ENCODE measurements at regions not wholly inside any gene's neighbourhood (a gene's known extent, or its start where the extent isn't known, plus 50 kb on each side); places are given as distances from the start of the nearest gene placed in this dataset.
"Not testable (repeated sequence)": the region's sequence is repeated elsewhere in the genome, so short reads cannot be mapped to it uniquely, and the experiment has no call there.

DNA sequence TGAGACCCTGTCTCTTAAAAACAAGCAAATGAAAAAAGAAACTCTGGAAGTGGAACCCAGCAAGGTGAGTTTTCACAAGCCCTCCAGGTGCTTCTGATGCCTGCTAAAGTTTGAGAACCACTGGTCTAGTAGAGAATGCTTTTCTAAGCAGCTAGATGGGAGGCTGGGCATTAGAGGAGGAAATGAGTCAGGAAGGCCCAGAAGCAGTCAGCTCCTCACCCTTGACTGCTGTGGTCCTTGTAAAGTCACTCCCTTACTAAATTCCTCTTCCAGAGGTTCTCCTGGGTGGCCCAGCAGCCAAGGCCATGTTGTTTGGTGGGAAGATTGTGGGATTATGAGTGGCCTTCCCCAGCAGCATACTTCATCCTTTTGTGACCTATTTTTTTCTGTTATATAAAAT, 52.0 kb upstream of the FYN start:
- no peak for DNase-seq (ENCODE audit: low read depth)

DNA sequence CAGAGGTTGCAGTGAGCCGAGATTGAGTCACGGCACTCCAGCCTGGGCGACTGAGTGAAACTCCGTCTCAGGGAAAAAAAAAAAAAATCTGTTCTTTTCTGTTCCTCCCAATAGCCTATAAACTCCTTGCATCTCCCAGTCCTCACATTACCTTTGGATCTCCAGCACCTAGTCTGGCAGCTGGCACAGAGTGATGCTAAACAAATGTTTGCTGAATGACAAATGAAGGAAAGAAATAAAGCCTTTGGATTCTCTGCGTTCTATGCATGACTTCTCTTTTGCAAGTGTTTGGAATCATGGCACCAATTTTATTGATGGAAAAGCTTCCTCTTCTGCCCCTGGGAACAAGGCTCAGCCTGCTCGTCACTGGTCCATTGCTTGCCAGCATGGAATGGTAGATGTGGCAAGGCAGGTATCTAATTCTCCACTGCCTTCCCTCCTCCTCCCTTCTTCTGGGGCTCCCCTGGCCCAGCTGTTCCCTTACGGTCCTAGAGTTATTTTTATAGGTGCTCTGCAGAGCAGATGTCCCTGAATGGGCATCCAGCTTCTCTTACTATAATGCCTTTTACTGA, 53.6 kb upstream of the FYN start:
- DNase-seq (ENCODE audit: low read depth) = no peak

DNA sequence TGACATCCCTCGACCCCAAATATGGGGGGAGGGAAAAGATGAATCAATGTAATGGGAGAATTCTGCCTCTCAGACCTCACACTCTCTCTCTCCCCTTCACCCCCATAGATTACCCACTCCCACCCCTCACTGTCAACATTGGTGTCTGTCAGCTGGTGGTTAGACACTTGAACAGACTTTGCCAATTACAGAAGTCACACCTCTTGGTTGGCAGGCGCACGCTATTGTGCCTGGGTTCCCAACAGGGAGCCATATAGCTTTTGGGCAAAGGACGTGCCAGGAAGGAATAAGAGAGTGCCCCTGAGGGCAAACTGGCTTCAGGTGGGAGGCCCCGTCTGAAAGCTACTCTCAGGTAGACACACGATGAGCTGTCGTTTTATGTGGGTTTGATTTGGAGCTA, 54.1 kb upstream of the FYN start:
- no peak for DNase-seq (ENCODE audit: low read depth)

DNA sequence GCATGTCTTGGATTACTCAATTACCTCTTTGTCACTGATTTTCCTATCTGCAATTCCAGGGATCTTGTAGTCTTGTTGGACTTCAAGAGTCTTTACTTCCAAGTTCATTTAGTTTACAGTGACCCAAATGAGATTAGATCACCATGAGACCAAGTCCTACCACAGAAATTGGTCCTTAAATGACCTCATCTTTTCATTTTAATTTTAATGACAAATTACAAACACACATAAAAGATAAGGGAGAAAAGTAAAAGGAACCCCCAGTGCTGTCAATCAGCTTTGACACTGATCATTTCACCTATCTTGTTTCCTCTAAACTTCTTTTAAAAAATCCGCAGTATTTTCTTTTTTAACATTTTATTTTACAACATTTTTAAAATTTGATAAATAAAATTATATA, 54.9 kb upstream of the FYN start:
- no peak for DNase-seq (ENCODE audit: low read depth)

DNA sequence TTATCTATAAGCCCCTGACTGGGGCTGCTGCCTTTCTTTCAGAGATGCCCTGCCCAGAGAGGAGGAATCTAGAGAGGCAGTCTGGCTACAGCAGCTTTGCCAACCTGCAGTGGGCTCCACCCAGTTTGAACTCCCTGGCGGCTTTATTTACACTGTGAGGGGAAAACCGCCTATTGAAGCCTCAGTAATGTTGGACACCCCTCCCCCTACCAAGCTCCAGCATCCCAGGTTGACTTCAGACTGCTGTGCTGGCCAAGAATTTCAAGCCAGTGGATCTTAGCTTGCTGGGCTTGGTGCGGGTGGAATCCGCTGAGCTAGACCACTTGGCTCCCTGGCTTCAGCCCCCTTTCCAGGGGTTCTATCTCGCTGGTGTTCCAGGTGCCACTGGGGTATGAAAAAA, 61.4 kb upstream of the FYN start:
- DNase-seq (ENCODE audit: low read depth) = not testable (repeated sequence)

DNA sequence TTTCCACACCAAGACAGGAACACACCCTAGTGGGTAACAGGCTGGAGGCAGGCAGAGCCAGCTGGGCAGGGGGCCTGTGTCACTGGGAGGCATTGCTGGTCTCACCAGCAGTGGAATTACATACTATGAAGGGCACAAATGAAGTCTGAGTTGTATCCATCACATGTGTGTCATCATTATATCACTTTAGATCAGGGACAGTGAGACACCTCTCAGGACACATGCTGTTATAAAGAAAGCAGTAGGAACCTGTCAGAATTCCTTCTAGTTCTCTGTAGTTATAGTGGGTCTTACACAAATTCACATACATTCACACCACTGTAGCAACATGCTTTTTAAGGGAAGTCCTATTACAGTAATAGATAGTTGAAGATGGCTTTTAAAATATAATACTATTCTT, 63.5 kb upstream of the FYN start:
- DNase-seq (ENCODE audit: low read depth) = no peak

DNA sequence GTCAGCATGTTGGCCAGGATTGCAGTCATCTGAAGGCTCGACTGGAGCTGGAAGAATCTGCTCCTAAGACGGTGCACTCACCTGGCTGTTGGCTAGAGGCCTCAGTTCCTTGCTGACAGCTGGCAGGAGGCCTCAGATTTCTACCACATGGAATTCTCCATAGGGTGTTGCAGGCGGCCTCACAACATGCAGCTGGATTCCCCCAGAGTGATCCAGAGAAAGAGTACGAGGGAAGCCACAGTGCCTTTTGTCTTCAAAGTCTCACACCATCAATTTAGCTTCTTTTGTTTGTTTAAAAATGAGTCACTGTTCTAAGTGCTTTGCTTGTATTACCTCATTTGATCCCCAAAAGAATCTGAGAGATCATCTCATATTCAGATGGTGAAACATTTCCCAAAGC, 65.5 kb upstream of the FYN start:
- DNase-seq (ENCODE audit: low read depth) = no peak

DNA sequence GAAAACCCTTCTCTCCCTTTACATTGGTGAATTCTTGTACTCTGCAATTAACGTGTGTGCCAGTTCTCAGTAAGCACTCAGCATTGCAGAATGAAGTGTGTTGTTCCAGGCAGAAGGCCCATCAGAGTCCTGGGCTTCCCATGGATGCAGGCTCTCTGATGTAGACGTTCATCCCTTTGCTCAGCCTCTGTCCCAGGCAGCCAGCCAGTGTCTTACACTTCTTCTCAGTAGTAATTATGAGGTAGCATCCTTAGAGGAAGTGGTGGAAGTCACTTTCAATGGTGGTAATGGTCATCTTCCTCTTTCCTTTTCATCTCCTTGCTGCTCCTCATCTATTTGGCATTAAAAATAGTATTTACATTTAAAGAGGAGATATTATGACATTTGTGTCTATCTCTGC, 66.7 kb upstream of the FYN start:
- no peak for DNase-seq (ENCODE audit: low read depth)

DNA sequence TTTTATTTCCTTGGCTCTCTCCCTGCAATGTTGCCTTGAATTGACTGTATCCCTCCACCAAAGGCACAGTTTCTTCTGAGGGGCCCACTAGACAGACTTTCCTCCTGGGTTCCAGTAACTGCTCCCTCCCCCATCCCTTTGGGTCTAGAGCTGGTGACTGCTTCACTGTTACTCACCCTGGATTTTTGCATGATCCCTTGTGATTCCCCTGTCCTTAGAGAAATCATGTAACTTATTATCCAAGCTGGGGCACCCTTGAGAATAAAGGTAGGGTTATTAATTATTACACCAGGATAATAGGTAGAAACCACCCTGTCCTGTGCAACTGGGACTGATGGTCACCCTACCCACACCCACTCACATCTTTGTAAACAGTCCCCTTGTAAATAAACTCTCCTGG, 67.5 kb upstream of the FYN start:
- no peak for DNase-seq (ENCODE audit: low read depth)

DNA sequence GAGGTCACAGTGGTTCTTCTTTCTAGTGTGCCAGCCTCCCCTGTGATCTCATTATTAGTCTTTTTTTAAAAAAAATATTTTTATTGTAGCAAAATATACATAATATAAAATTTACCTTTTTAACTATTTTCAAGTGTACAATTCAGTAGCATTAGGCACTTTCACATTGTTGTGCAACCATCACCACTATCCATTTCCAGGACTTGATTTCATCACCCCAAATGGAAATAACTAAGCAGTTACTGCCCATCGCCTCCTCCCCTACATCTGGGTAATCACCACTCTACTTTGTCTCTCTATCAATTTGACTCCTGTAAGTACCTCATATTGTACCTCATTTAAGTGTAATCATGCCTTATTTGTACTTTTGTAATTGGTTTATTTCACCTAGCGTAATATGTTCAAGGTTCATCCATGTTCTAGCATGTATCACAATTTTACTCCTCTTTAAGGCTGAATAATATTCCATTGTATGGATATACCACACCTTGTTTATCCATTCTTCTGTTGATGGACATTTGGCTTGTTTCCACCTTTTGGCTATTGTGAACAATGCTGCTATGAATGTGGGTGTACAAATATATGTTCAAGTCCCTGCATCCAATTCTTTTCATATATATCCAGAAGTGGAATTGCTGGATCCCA, 68.6 kb upstream of the FYN start:
- no peak for DNase-seq (ENCODE audit: low read depth)

DNA sequence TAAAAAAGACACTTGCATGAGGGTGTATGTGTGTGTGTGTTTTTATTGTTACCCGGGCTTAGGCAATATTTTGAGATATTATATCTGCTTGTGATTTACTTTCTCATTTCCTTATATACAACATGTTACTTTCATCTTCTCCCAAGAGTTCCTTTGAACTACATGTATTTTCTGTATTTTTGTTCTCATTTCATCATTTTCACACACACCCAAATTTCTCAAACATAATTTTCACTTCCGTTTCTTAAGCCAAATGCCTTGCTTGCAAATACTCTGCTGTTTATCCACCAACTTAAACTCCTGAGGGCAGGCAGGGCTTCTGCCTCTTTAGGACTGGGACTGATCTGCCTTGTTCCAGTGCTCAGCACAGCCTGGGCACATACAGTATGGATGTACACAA, 69.3 kb upstream of the FYN start:
- no peak for DNase-seq (ENCODE audit: low read depth)

DNA sequence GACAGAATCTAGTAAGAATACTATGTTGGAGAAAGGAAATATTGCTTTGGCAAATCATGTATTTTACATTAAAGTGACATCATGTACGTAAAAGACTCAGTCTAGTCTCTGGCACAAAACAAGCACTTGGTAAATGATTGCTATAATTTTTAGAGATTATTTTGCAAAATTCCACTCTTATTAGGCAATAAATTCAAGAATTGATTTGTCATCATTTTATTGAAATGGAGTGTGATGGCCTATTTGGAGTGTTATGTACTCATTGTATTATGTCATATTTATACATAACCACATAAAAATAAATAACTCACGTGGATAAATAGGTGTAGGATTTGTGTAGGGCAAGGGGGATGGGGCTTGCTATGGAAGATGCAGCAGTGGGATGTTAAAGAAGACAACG, 70.0 kb upstream of the FYN start:
- no peak for DNase-seq (ENCODE audit: low read depth)

DNA sequence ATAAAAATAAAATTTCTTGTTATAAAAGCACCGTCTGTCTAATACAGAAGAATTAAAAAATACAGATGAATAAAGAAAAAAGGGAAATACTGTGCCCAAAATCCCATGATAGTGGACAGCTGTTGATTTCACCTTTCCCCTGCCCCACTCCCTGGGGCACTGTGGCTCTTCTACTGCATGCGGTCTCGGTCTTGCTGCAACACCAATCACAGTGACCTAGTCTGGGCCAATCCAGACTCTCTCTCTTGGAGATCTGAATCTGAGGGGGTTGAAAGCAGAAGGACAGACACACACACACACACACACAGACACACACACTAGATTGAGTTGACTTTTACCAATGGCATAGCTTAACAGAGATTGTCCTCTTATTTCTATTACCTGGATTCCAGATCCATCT, 70.5 kb upstream of the FYN start:
- DNase-seq (ENCODE audit: low read depth) = no peak

DNA sequence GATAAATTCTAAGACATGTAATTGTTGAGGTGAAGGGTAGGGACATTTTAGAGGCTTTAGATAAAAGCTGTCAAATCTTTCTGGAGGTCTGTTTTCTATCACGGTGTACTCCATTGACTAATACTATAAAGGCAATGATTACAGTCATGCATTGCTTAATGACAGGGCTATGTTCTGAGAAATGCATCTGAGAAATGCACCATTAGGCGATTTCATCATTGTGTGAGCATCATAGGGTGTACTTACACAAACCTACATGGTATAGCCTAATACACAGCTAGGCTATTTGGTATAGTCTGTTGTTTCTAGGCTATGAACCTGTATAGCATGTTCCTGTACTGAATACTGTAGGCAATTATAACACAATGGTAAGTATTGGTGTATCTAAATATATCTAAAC, 71.3 kb upstream of the FYN start:
- DNase-seq (ENCODE audit: low read depth) = no peak

DNA sequence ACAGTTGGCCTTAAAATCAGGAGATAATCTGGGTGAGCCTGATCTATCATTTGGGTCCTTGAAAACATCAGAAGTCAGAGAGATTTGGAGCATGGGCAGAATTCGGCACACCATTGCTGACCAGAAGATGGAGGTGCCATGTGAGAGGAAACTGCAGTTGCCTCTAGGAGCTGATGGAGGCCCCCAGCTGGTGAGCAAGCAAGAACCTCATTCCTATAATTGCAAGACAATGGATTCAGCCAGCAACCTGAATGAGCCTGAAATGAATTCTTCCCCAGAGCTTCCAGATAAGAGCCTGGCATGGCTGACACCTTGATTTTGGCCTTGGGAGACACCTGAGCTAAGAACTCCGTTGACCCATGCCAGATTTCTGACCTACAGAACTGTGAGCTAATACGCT, 76.3 kb upstream of the FYN start:
- DNase-seq (ENCODE audit: low read depth) = no peak

DNA sequence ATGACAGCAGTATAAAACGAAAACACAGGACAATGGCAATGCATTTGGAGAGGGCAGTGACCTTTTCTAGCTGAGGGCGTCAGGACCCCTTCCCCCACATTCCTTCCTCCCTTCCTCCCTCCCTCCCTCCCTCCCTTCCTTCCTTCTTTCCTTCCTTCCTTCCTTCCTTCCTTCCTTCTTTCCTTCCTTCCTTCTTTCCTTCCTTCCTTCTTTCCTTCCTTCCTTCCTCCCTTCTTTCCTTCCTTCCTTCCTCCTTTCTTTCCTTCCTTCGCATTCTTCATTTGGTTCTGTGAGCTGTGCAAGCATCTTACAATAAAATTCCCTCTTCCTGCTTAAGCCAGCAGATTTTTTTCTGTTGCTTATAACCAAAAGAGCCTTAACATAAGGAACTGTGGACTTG, 76.7 kb upstream of the FYN start:
- DNase-seq (ENCODE audit: low read depth) = not testable (repeated sequence)

DNA sequence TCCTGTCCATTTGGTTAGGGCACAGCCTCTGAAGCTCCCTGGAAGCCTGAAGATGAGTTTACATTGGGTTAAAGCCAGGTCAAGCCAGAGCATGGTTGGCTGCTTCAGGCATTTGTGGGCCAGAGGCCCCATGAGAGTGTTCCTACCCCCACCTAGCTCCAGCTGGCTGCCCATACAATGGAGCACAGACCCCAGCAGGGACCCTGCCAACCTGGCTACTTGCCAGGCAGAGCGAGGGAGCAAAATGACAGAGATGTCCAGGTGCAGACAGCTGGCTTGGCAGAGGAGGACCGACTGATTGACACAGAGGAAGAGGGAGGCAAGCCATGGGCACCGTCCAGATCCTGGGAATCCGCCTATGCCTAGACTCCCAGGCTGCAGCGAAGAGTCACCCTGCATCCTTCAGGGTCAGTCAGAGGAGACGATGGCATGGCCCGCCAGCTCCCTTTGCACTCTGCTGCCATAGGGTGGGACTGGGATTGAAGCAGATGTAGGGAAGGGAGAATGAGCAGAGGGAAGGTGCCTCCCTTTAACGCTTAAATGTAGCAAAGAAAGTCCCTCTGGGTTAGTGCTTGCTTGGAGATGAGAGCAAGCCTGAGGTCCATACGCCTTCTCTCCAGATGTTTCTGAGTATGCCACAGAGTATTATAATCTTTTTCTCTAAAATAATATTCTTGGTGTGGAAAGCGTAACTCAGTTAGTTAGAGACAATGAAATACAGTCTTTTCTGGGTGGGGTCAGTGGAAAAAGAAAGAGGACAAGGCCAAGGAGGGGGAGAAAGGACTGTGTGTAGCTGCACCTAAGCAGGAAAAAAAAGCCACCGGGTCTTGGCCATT, 77.6 kb upstream of the FYN start:
- peak; percentile 38 for DNase-seq (ENCODE audit: low read depth)

DNA sequence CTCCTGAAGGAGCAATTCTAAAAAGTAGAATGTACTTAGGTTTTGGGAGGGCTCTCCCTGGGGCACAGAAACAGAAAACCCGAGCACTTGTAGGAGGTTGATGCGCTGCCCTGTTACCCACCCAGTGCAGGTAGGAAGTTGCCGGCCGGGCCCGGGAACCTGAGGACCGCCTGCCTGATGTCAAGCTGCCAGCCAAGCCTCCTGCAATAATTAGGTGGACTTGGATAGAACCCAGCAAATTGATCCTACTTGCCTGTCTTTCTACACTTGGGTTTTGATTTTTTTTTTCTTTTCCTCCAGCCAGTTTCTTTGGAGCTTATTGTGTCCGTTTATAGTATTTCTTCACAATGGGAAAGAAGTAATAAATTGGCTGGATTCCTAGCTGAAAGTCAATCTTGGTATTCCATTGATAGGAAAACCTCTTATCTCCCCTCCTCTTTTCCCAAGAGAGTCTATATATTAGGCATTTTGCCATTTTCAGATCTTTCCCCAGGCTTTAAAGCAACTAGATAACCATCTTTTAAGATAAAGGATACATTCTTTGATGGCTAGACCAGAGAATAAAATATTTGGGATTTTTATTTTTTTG, 78.3 kb upstream of the FYN start:
- DNase-seq (ENCODE audit: low read depth) = no peak

DNA sequence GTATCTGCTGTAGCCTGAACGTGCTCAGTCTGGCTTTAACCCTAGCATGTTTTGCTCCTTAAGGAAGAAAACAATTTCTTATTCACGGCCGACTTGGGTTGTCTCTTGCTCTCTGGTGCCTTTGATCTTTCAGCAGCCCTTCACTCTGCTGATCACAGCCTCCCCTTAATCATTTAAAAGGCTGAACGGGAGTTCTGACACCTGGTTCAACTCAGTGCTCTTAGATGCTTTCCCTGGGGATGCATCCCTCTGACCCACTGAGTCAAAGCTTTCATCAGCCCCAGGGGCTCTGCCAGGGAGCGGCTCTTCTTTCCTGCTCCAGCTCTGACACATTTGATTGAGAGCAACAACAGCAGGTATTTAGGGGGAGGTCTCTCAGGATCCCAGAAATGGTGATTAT, 79.0 kb upstream of the FYN start:
- no peak for DNase-seq (ENCODE audit: low read depth)

DNA sequence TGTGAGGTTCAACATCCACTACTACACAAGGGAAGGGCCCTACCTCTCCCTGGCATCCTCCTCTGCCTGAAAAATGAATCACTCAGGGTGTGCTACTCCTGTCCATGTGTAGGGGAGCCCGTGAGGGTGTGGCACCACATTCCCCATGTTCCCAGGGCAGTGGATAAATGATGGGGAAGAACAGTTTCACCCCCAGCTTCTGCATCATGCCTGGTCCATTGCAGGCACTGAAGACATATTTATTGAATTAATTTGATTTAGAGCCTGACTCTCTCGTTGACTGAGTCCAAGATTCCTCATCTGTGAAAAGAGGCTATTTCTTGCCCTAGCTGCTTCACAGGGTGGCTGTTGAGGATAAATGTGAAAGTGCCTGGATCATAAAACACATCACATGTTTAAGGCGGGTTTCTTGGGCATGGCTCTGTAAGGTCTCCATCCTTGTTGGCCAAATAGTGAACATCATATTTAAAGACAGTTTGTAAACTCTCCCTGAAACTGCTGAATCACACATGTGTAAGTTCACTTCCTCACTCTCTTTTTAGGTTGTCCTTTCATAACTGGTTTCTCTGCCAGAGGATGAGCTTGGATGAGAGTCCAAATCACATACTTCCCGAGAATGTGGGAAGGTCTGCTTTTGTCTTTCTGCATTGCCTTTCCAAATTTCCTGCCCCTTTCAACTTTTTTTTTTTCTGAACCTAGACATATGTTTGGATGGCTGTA, 79.7 kb upstream of the FYN start:
- no peak for DNase-seq (ENCODE audit: low read depth)

DNA sequence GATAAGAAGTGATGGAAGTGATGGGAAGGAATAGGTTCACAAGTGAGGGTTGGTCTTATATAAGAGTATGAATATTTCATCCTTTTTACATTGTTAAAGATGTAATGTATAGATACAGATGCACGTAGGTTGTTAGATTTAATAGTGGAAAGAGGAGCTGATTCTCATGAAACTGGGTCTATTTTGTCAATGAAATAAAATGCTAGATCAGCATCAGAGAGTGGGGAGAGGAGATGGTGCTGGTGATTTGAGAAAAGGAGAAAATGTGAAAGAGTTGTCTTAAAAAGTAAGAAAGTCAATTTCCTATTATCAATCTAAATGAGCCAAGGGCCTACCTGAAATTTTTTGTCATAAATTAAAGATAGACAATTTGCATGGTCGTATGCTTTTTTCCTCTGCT, 82.8 kb upstream of the FYN start:
- DNase-seq (ENCODE audit: low read depth) = no peak

DNA sequence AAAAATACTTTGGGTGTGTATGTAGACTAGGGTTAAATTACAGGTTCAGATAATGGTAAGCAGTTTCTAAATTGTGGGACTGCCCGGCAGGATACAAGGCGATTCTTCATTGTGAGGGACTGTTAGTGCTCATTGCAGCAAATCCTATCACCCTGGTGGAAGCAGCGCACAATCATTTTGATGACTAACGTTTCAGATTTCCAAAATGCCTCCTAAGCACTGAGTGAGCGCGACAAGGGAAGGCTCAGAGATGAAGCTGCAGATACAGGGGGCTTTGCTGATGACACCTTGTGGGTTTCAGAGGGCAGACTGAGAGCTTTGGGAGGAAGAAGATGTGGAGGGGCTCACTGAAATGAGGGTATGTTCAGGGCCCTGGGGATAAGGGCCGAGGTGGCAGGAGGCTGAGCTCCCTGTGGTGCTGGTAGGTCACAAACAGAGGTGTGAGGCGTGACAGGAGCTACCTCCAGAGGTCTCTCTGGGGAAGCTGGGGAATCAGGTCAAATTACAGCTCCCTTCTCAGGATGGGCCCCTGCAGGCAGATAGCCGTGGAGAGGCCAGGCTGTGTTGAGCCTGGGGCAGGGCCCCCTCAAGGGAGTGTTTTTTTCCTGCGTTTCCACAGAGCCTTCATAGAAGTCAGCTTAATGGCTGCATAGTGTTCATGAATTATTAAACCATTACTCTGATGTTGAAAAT, 84.5 kb upstream of the FYN start:
- DNase-seq (ENCODE audit: low read depth) = no peak

All from fibroblast of the conjunctiva (primary cell).